Panc1 (cell line): ENCODE measurements at regions not wholly inside any gene's neighbourhood (a gene's known extent, or its start where the extent isn't known, plus 50 kb on each side); places are given as distances from the start of the nearest gene placed in this dataset.

ENCODE experiments used
- CTCF ChIP-seq: fragments of 450-650 bp; IDR thresholded peaks from 2 replicates; pipeline ENCODE4 v1.5.1; 2017; ENCODE audit warnings: mild to moderate bottlenecking
- POLR2AphosphoS5 ChIP-seq: IDR thresholded peaks from 2 replicates; pipeline ENCODE4 v1.6.1; 2012; ENCODE audit warnings: mild to moderate bottlenecking, low read depth, low read length, moderate library complexity
- REST ChIP-seq, 2 experiments: IDR thresholded peaks; 2 replicates each; pipeline ENCODE4 v1.6.1; 2011 to 2012; ENCODE audit warnings: low read depth in 2 of 2, control low read depth in 1 of 2, low read length in 1 of 2, mild to moderate bottlenecking in 1 of 2, moderate library complexity in 1 of 2; ENCODE audit not compliant: insufficient read depth in 1 of 2

GRCh38 chr5:74289691-74290090, 350.8 kb downstream of the ENC1 start:
- TF ChIP-seq CTCF (no peak), POLR2AphosphoS5 (no peak), REST (IDR thresholded peaks at IDR 0.05; ENCODE audit: insufficient read depth in 1 of 2, low read depth in 2 of 2, low read length in 1 of 2) (no peak)
